OCI-LY1 (cell line): ENCODE measurements at regions not wholly inside any gene's neighbourhood (a gene's known extent, or its start where the extent isn't known, plus 50 kb on each side); places are given as distances from the start of the nearest gene placed in this dataset.

Source experiments
- H2AFZ ChIP-seq: fragments of 200-600 bp; sonication (generic), shearing (Covaris generic); 2 replicates; pipeline ENCODE4 v1.6.0; 2014; ENCODE audit warnings: antibody characterized with exemption, mild to moderate bottlenecking, low read length
- H3F3A ChIP-seq: fragments of 200-600 bp; sonication (generic), shearing (Covaris generic); 2 replicates; pipeline ENCODE4 v1.6.0; 2014; ENCODE audit warnings: mild to moderate bottlenecking, antibody characterized with exemption, low read length, moderate library complexity; ENCODE audit not compliant: insufficient read depth
- H3K27ac ChIP-seq: fragments of 200-600 bp; sonication (generic); 2 replicates; pipeline ENCODE4 v1.5.1; 2014; ENCODE audit warnings: low read length, mixed run types, mild to moderate bottlenecking, low read depth; ENCODE audit not compliant: poor library complexity, severe bottlenecking
- H3K27me3 ChIP-seq: fragments of 200-600 bp; sonication (generic); 2 replicates; pipeline ENCODE4 v1.6.0; 2014; ENCODE audit warnings: antibody characterized with exemption, mild to moderate bottlenecking, low read length, moderate library complexity; ENCODE audit not compliant: insufficient read depth
- H3K36me3 ChIP-seq: fragments of 200-600 bp; sonication (generic); 2 replicates; pipeline ENCODE4 v1.6.1; 2014; ENCODE audit warnings: mild to moderate bottlenecking, antibody characterized with exemption, low read length, moderate library complexity, mixed read lengths; ENCODE audit not compliant: insufficient read depth
- H3K4me1 ChIP-seq: fragments of 200-600 bp; sonication (generic); 2 replicates; pipeline ENCODE4 v1.5.1; 2014; ENCODE audit warnings: mild to moderate bottlenecking, low read length, moderate library complexity; ENCODE audit not compliant: insufficient read depth, severe bottlenecking
- H3K4me2 ChIP-seq: fragments of 200-600 bp; sonication (generic), shearing (Covaris generic); 2 replicates; pipeline ENCODE4 v1.6.1; 2014; ENCODE audit warnings: low read length
- H3K4me3 ChIP-seq: fragments of 200-600 bp; sonication (generic); 2 replicates; pipeline ENCODE4 v1.5.1; 2014; ENCODE audit warnings: low read length, low read depth, mild to moderate bottlenecking, mixed read lengths; ENCODE audit not compliant: poor library complexity, severe bottlenecking
- H3K79me2 ChIP-seq: fragments of 200-600 bp; shearing (Covaris generic); 2 replicates; pipeline ENCODE4 v1.6.1; 2016; ENCODE audit warnings: mixed run types, low read length, mixed read lengths; ENCODE audit not compliant: insufficient read depth
- H3K9ac ChIP-seq: fragments of 200-600 bp; sonication (generic), shearing (Covaris generic); 2 replicates; pipeline ENCODE4 v1.6.1; 2014; ENCODE audit warnings: mild to moderate bottlenecking, low read length, mixed read lengths
- H3K9me2 ChIP-seq: fragments of 200-600 bp; sonication (generic), shearing (Covaris generic); 2 replicates; pipeline ENCODE4 v1.6.1; 2014; ENCODE audit warnings: low read depth, mild to moderate bottlenecking, low read length, mixed read lengths
- H3K9me3 ChIP-seq: fragments of 200-600 bp; shearing (Covaris generic); 2 replicates; pipeline ENCODE4 v1.6.1; 2014; ENCODE audit warnings: low read length, mixed read lengths
- H4K20me1 ChIP-seq: fragments of 200-600 bp; sonication (generic), shearing (Covaris generic); 2 replicates; pipeline ENCODE4 v1.6.0; 2016; ENCODE audit warnings: mild to moderate bottlenecking, low read length; ENCODE audit not compliant: insufficient read depth
- EZH2 ChIP-seq: fragments of 200-600 bp; sonication (generic), shearing (Covaris generic); IDR thresholded peaks from 2 replicates; pipeline ENCODE4 v1.8.0; 2017; ENCODE audit warnings: borderline replicate concordance, mixed run types, mild to moderate bottlenecking, antibody characterized with exemption, low read length, moderate library complexity, mixed read lengths
- TF ChIP-seq, protein P1 (sequence below): fragments of 200-600 bp; sonication (generic), shearing (Covaris generic); IDR thresholded peaks from 2 replicates; pipeline ENCODE4 v1.5.1; 2017; ENCODE audit warnings: mild to moderate bottlenecking, antibody characterized with exemption, low read length, moderate library complexity, mixed read lengths

DNA sequence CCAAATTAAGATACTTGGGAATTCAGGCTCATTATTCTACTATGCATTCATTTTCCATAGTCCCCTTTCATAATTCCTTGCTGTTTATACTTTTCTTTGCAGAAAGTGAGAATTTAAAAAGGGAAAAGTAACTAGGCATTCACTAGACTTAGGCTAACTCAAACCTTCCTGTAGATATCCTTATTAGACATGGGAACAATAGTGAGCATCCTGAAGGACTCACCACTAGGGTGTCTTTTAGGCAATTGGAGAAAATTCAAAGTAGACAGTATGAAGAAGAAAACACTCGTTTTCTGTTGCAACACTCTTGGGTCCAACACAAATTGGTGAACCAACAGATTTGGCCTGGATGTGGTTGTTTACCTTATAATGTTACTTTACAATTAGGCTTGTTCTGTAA, 213.2 kb upstream of the GRIN3A start:
- Histone ChIP-seq H3K9me2 (no peaks in the 10 kb centered on the region), H3K36me3 (no peaks in the 10 kb centered on the region), H3K9ac (no peak overlapping the region), H3K4me1 (no peaks in the 10 kb centered on the region), H3K27ac (no peak overlapping the region), H3K79me2 (no peaks in the 10 kb centered on the region), H2AFZ (no peak overlapping the region), H4K20me1 (no peaks in the 10 kb centered on the region), H3K4me2 (no peak overlapping the region), H3K27me3 (no peaks in the 10 kb centered on the region), H3K9me3 (no peaks in the 10 kb centered on the region), H3K4me3 (no peak overlapping the region), H3F3A (no peaks in the 10 kb centered on the region)
- no peak for TF ChIP-seq EZH2
- TF ChIP-seq, protein P1, sequence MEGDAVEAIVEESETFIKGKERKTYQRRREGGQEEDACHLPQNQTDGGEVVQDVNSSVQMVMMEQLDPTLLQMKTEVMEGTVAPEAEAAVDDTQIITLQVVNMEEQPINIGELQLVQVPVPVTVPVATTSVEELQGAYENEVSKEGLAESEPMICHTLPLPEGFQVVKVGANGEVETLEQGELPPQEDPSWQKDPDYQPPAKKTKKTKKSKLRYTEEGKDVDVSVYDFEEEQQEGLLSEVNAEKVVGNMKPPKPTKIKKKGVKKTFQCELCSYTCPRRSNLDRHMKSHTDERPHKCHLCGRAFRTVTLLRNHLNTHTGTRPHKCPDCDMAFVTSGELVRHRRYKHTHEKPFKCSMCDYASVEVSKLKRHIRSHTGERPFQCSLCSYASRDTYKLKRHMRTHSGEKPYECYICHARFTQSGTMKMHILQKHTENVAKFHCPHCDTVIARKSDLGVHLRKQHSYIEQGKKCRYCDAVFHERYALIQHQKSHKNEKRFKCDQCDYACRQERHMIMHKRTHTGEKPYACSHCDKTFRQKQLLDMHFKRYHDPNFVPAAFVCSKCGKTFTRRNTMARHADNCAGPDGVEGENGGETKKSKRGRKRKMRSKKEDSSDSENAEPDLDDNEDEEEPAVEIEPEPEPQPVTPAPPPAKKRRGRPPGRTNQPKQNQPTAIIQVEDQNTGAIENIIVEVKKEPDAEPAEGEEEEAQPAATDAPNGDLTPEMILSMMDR: no peak

DNA sequence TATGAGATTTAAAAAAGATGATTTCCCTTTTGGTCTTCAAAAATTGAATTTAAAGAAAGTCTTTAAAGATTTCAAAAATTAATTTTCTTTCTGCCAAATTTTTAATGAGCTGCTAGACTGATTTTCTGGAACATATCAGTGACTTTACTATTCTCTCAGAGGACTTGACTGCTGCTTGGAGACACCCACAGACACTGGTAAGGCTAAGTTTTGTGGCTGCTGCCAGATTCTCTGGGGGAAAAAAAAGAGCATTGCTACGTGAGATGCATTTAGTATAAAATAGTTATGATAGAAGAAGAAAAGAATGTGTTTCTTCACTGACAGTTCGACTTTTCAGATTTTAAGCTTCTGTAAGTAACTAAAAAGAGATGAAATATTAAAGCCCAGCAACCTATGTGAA, 193.3 kb upstream of the GRIN3A start:
- Histone ChIP-seq H3K9ac (no peak overlapping the region), H3K4me2 (no peak overlapping the region), H3K4me3 (no peak overlapping the region), H3K27ac (no peak overlapping the region), H3K4me1 (no peaks in the 10 kb centered on the region), H3K27me3 (no peaks in the 10 kb centered on the region), H3K79me2 (no peaks in the 10 kb centered on the region), H3F3A (no peaks in the 10 kb centered on the region), H3K36me3 (no peaks in the 10 kb centered on the region), H2AFZ (no peak overlapping the region), H4K20me1 (no peaks in the 10 kb centered on the region), H3K9me2 (no peaks in the 10 kb centered on the region), H3K9me3 (no peaks in the 10 kb centered on the region)
- no peak for TF ChIP-seq EZH2
- TF ChIP-seq, protein P1: no peak

DNA sequence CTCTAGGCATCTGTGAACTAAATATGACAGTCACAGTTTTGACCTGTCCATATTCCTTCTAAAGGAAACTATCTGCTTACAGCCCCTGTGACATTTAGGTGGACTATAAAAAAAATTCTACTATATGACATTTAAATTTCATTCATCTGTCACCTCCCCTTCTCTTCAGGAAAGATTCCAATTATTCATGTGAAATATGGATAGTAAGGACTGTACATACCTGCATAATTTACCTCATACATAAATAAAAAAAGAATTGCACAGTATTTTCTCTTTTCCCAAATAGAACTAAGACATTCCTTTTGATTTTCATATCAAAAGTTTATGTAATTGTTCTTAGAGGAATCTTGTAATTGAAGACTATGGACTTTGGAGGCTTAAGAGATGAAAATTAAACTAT, 192.3 kb upstream of the GRIN3A start:
- TF ChIP-seq, protein P1: no peak
- no peak for TF ChIP-seq EZH2
- Histone ChIP-seq H3K36me3 (no peaks in the 10 kb centered on the region), H3F3A (no peaks in the 10 kb centered on the region), H3K9ac (no peak overlapping the region), H3K4me2 (no peak overlapping the region), H3K9me3 (no peaks in the 10 kb centered on the region), H3K4me3 (no peak overlapping the region), H2AFZ (no peak overlapping the region), H3K27me3 (no peaks in the 10 kb centered on the region), H3K27ac (no peak overlapping the region), H4K20me1 (no peaks in the 10 kb centered on the region), H3K79me2 (no peaks in the 10 kb centered on the region), H3K4me1 (no peaks in the 10 kb centered on the region), H3K9me2 (no peaks in the 10 kb centered on the region)
